OCI-LY7 (cell line): ENCODE measurements at regions not wholly inside any gene's neighbourhood (a gene's known extent, or its start where the extent isn't known, plus 50 kb on each side); places are given as distances from the start of the nearest gene placed in this dataset.

Experiments used
- CTCF ChIP-seq: fragments of 200-600 bp; sonication (generic); conservative IDR thresholded peaks from 2 replicates; pipeline ENCODE4 v1.5.1; 2014; ENCODE audit warnings: mild to moderate bottlenecking, antibody characterized with exemption, low read length, moderate library complexity, mixed read lengths
- EZH2phosphoT487 ChIP-seq: fragments of 200-600 bp; sonication (generic); IDR thresholded peaks from 2 replicates; pipeline ENCODE4 v1.6.1; 2018; ENCODE audit warnings: low read depth, borderline replicate concordance, mild to moderate bottlenecking, mixed run types, antibody characterized with exemption, low read length, moderate library complexity, mixed read lengths

DNA sequence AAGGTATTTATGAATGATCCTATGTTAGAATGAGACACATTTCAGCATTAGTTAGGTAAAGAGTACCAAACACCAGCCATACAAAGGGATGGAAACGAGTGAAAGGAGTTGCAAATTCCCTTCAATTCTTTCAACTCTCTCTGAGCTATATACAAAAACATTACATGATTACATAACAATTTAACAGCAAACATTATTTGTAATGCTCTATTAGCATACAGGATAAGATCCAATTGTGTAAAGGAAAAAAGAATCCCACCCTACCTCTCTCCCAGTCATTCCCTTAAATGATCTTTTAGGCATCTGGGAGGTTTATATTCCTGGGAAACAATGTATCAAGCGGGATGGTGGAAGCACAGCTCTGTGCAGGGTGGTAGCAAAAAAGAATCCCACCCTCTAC, 117.9 kb downstream of the RHOU start:
- TF ChIP-seq CTCF: no peak
- TF ChIP-seq EZH2phosphoT487: no peak
